GM23248 (cell line): ENCODE measurements at regions not wholly inside any gene's neighbourhood (a gene's known extent, or its start where the extent isn't known, plus 50 kb on each side); places are given as distances from the start of the nearest gene placed in this dataset.

Experiments used
- DNase-seq: peaks from one replicate; pipeline ENCODE4 v3.0.0-alpha.2; 2015
- H2AFZ ChIP-seq: fragments of 200-600 bp; sonication (generic); 2 replicates; pipeline ENCODE4 v1.6.1; 2016; ENCODE audit warnings: antibody characterized with exemption
- H3F3A ChIP-seq: fragments of 200-600 bp; sonication (generic); 2 replicates; pipeline ENCODE4 v1.6.1; 2016; ENCODE audit warnings: mild to moderate bottlenecking, antibody characterized with exemption, mixed run types; ENCODE audit not compliant: insufficient read depth
- H3K27ac ChIP-seq: fragments of 200-600 bp; sonication (generic); 2 replicates; pipeline ENCODE4 v1.5.1; 2016; ENCODE audit warnings: mild to moderate bottlenecking
- H3K27me3 ChIP-seq: fragments of 200-600 bp; sonication (generic); replicated peaks from 2 replicates; pipeline ENCODE4 v1.6.1; 2016; ENCODE audit warnings: mild to moderate bottlenecking; ENCODE audit not compliant: insufficient read depth
- H3K36me3 ChIP-seq: fragments of 200-600 bp; sonication (generic); 2 replicates; pipeline ENCODE4 v1.6.1; 2016; ENCODE audit warnings: low read depth, mild to moderate bottlenecking
- H3K4me1 ChIP-seq: fragments of 200-600 bp; sonication (generic); 2 replicates; pipeline ENCODE4 v1.6.1; 2016; ENCODE audit warnings: mild to moderate bottlenecking; ENCODE audit not compliant: insufficient read depth
- H3K4me2 ChIP-seq: fragments of 200-600 bp; sonication (generic); one replicate; pipeline ENCODE4 v1.6.1; 2016; ENCODE audit warnings: mild to moderate bottlenecking; ENCODE audit not compliant: unreplicated experiment
- H3K4me3 ChIP-seq: fragments of 200-600 bp; sonication (generic); 2 replicates; pipeline ENCODE4 v1.5.1; 2016; ENCODE audit warnings: mild to moderate bottlenecking
- H3K79me2 ChIP-seq: fragments of 200-600 bp; sonication (generic); 2 replicates; pipeline ENCODE4 v1.6.1; 2016; ENCODE audit warnings: mild to moderate bottlenecking; ENCODE audit not compliant: insufficient read depth
- H3K9ac ChIP-seq: fragments of 200-600 bp; sonication (generic); 2 replicates; pipeline ENCODE4 v1.6.1; 2016; ENCODE audit warnings: mild to moderate bottlenecking
- H3K9me2 ChIP-seq: fragments of 200-600 bp; sonication (generic); 2 replicates; pipeline ENCODE4 v1.6.1; 2016; ENCODE audit warnings: mixed run types, mild to moderate bottlenecking, moderate library complexity; ENCODE audit not compliant: insufficient read depth
- H3K9me3 ChIP-seq: fragments of 200-600 bp; sonication (generic); one replicate; pipeline ENCODE4 v1.6.1; 2017; ENCODE audit warnings: low read depth
- H4K20me1 ChIP-seq: fragments of 200-600 bp; sonication (generic); 2 replicates; pipeline ENCODE4 v1.6.0; 2016; ENCODE audit not compliant: insufficient read depth
- EZH2 ChIP-seq: fragments of 200-600 bp; sonication (generic); IDR thresholded peaks from 2 replicates; pipeline ENCODE4 v1.6.1; 2018; ENCODE audit warnings: antibody characterized with exemption, mild to moderate bottlenecking; ENCODE audit not compliant: insufficient read depth, poor library complexity, severe bottlenecking
- EZH2phosphoT487 ChIP-seq: fragments of 200-600 bp; sonication (generic); IDR thresholded peaks from 2 replicates; pipeline ENCODE4 v1.6.1; 2018; ENCODE audit warnings: antibody characterized with exemption, moderate library complexity, mild to moderate bottlenecking, low read depth; ENCODE audit not compliant: insufficient read depth
- WGBS, 2 experiments: methylation state at CpG; one replicate each; pipeline ENCODE4 v1.1.6; 2015 to 2017; ENCODE audit warnings: low lambda C conversion rate in 2 of 2, low coverage in 1 of 2; ENCODE audit errors: missing lambda C conversion rate in 2 of 2; 5-methylcytosine and 5-hydroxymethylcytosine counted together
- in situ Hi-C: fragments of 300-500 bp; cut with MboI; formaldehyde crosslinking; loops from 2 replicates; pipeline ENCODE4 v1.15.0; 2020

- WGBS, 2 experiments, result 71 to 75% methylated on average over 3 of the region's 3 CpGs
- no peak overlapping the region for H3K27ac ChIP-seq
Observed at GRCh38 chr13:33994198-33994597, 176.2 kb downstream of the RFC3 start.

GRCh38 chr13:33994826-33995502 is 177.0 kb downstream of the RFC3 start:
- in situ Hi-C loops, result no loop called here

More at GRCh38 chr13:33994198-33994597, 176.2 kb downstream of the RFC3 start:
- no peak for DNase-seq
- Histone ChIP-seq H3F3A (no peaks in the 10 kb centered on the region), H3K9ac (no peak overlapping the region), H3K4me2 (no peak overlapping the region), H3K9me2 (no peaks in the 10 kb centered on the region), H3K9me3 (no peaks in the 10 kb centered on the region), H3K36me3 (no peaks in the 10 kb centered on the region), H3K4me1 (no peaks in the 10 kb centered on the region), H3K79me2 (no peaks in the 10 kb centered on the region), H3K27me3 (no peaks in the 10 kb centered on the region), H4K20me1 (no peaks in the 10 kb centered on the region), H3K4me3 (no peak overlapping the region), H2AFZ (no peak overlapping the region)
- TF ChIP-seq EZH2phosphoT487 (no peak), EZH2 (no peak)
- in situ Hi-C loops, result no loop called here

DNA sequence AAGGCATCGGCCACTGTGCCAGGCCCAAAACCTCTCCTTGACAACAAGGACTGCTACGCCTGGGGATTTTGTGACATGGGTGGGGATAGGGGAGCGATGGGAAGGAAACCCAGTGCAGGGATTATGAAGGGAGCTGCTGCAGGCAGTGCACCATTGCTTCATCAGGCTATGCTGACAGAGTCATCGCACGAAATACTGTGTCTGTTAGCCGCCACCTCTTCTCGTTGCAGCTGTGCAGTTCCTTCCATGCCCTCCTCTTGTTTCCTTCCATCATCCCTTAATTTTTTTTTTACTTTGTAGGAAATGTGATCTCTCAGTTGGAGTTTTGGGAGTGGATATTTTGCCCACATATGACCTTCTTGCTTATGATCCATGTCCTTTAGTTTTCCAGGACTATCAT is 178.7 kb downstream of the RFC3 start:
- no peak overlapping the region for H3K9ac ChIP-seq
- TF ChIP-seq EZH2phosphoT487 (no peak), EZH2 (no peak)
- no peak overlapping the region for H3K4me3 ChIP-seq
- 80 to 83% methylated on average over 7 of the region's 7 CpGs for WGBS, 2 experiments
- DNase-seq, result no peak
- no peaks in the 10 kb centered on the region for H3K4me1 ChIP-seq
- H4K20me1 ChIP-seq, result no peaks in the 10 kb centered on the region
- H3F3A ChIP-seq, result no peaks in the 10 kb centered on the region
- no peaks in the 10 kb centered on the region for H3K9me3 ChIP-seq
- in situ Hi-C loops, result no loop called here
- H3K79me2 ChIP-seq, result no peaks in the 10 kb centered on the region
- H2AFZ ChIP-seq, result no peak overlapping the region
- no peak overlapping the region for H3K27ac ChIP-seq
- H3K9me2 ChIP-seq, result no peaks in the 10 kb centered on the region
- H3K27me3 ChIP-seq, result no peaks in the 10 kb centered on the region
- H3K4me2 ChIP-seq, result no peak overlapping the region
- no peaks in the 10 kb centered on the region for H3K36me3 ChIP-seq

More at GRCh38 chr13:33994826-33995502, 177.0 kb downstream of the RFC3 start:
- H3K27me3 ChIP-seq, result no peaks in the 10 kb centered on the region
- no peaks in the 10 kb centered on the region for H3F3A ChIP-seq
- H3K9me3 ChIP-seq, result no peaks in the 10 kb centered on the region
- H3K36me3 ChIP-seq, result no peaks in the 10 kb centered on the region
- no peak overlapping the region for H3K27ac ChIP-seq
- H3K4me3 ChIP-seq, result no peak overlapping the region
- TF ChIP-seq EZH2 (no peak), EZH2phosphoT487 (no peak)
- no peaks in the 10 kb centered on the region for H4K20me1 ChIP-seq
- no peak overlapping the region for H3K4me2 ChIP-seq
- H3K9me2 ChIP-seq, result no peaks in the 10 kb centered on the region
- no peak overlapping the region for H2AFZ ChIP-seq
- no peak for DNase-seq
- H3K79me2 ChIP-seq, result no peaks in the 10 kb centered on the region
- no peak overlapping the region for H3K9ac ChIP-seq
- WGBS, 2 experiments, result 47 to 59% methylated on average over 4 of the region's 4 CpGs
- H3K4me1 ChIP-seq, result no peaks in the 10 kb centered on the region

DNA sequence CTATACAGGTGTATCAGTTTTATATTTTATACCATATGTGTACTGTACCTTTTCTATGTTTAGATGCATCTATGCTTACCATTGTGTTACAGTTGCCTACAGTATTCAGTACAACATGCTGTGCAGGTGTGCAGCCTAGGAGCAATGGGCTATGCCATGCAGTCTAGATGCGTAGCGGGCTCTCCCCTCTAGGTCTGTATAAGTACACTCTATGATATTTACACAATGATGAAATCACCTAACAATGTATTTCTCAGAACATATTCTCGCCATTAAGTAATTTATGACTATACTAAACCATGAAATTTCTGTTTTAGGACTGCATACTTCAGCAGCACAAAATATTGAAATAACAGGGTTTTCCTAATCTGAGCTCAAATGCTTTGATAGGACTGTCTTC is 179.6 kb downstream of the RFC3 start:
- 88 to 91% methylated on average over 3 of the region's 3 CpGs for WGBS, 2 experiments
- H3K36me3 ChIP-seq, result no peaks in the 10 kb centered on the region
- H3K9me3 ChIP-seq, result no peaks in the 10 kb centered on the region
- H3K4me3 ChIP-seq, result no peak overlapping the region
- no peak overlapping the region for H2AFZ ChIP-seq
- H3K9ac ChIP-seq, result no peak overlapping the region
- no peaks in the 10 kb centered on the region for H3K79me2 ChIP-seq
- no peaks in the 10 kb centered on the region for H3K9me2 ChIP-seq
- no peaks in the 10 kb centered on the region for H4K20me1 ChIP-seq
- H3K27me3 ChIP-seq, result no peaks in the 10 kb centered on the region
- H3K4me1 ChIP-seq, result no peaks in the 10 kb centered on the region
- in situ Hi-C loops, result no loop called here
- H3K27ac ChIP-seq, result no peak overlapping the region
- DNase-seq, result no peak
- no peak overlapping the region for H3K4me2 ChIP-seq
- no peak for TF ChIP-seq EZH2
- no peak for TF ChIP-seq EZH2phosphoT487
- no peaks in the 10 kb centered on the region for H3F3A ChIP-seq
